NOMO-1 treated with dmso at 0.1 percent for 144 hours (cell line): ENCODE measurements at regions not wholly inside any gene's neighbourhood (a gene's known extent, or its start where the extent isn't known, plus 50 kb on each side); places are given as distances from the start of the nearest gene placed in this dataset.

Source experiments
- DNase-seq: peaks from one replicate; lab custom pipeline; 2025; ENCODE audit not compliant: unreplicated experiment; lab: John Stamatoyannopoulos, UW

DNA sequence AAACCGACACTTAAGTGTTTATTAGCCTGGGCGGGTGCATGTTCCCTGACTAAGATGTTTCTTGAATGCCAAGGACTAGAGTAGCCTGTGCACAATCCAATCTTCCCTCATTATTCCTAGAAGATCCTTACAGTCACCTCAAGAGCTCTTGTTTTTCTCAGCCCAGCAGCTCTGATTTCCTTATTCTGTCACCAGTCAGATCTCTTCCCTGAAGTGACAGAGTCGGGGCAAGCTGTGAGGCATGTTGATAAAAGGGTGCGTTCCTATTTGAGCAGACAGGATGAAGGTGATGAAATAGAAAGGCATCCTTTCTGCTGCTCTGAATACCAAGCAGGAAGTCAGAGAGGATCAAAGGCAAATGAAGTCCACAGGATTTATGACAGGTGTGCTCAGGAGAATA lies 125.6 kb upstream of the MCTP2 start:
- DNase-seq = no peak

DNA sequence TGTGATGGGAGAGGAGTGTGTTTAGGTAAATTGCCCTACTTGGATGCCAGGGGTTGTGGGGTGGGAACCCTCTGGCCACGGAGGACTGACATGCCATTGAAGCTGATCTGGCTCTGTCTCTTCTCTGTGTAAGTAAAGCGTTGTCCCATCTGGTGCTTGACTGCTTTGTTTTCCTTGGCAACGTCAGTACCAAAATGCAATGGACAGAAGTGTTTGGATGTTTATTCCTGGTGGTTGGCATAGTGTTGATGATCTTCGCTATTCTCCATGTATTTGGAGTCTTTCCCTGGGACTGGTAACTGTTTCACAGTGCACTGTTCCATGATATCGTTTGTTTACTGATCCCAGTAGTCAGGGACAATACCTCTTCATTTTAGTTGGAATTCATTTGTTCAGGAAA lies 130.5 kb upstream of the MCTP2 start:
- no peak for DNase-seq

- no peak for DNase-seq
These were observed 131.8 kb upstream of the MCTP2 start for GRCh38 chr15:94099574-94099960.

DNA sequence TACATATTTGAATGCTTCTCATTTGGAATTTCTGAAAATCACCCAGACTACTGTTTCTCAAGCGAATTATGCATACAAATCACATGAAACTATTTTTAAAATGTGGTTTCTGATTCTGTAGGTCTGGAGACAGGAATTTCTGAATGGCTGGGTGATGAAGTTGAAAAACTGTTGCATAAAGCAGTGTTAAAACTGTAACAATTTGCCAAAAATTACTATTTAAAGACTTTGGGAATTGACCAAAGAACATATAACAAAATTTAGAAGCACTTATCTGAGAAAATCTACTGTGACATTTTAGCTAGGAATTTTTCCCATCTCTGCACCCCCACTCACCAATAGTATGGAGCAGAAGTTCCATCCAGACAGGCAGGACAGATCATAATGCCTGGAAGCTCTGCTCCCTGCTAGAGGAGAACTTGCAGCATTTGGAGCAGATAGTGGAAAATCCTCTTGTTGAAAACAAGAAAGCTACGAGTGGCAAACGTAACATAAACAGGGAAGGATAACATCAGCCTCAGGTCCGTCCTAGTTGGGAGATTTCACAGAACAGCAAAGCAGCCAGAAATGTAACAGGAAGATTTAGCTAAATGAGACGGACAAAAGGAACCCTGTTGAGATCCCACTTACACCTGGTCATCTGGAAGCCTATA lies 132.3 kb upstream of the MCTP2 start:
- DNase-seq = no peak

GRCh38 chr15:94097552-94097951 lies 133.8 kb upstream of the MCTP2 start:
- peak; percentile 15 for DNase-seq

GRCh38 chr15:94094310-94094709 lies 137.1 kb upstream of the MCTP2 start:
- no peak for DNase-seq

DNA sequence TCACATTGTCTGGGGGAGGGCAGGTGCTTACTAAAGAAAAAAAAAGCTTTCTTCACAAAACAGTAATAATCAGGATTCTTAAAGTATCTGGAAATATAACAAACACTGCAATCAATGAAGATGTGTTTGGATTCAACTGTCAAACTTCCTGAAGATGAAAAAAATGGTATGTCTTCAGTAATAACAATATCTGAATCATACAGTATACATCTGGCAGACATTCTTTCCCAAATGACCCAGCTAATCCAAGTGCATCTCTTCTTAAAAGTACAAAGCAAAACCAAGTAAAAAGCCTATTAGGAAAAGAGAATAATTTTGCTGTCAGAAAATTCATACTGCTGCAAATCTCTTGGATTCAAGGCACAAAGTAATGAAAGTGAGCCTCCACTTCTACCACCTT lies 145.0 kb upstream of the MCTP2 start:
- no peak for DNase-seq

DNA sequence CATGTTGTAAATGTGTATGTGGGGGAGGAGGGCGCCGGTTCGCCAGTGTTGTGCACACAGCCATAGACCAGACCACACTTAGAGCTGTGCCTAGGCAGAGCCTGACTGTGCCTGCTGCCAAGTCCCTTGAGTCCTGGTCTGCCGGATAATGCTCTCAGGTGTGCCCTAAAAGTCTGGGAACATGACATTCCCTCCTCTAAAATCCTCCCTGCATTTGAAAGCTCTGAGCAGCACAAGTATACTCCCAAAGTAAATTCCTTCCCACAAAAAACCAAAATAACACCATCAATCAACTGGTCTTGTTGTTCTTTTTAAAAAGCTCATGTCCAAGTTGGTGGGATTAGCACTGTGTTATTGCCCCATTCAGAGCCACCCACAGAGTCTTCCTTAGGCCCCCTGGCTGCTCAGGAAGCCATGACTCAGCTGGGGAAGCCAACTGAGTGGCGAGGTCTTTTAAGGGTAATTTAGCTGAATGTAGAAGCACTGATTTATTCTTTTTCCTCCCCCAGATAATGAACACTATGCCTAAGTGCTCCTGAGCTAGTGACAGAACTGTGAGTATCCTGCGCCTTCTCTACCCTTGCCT lies 147.8 kb upstream of the MCTP2 start:
- DNase-seq = no peak

GRCh38 chr15:94081829-94082228 lies 149.5 kb upstream of the MCTP2 start:
- DNase-seq = no peak

GRCh38 chr15:94080989-94081605 lies 150.3 kb upstream of the MCTP2 start:
- DNase-seq = no peak

DNA sequence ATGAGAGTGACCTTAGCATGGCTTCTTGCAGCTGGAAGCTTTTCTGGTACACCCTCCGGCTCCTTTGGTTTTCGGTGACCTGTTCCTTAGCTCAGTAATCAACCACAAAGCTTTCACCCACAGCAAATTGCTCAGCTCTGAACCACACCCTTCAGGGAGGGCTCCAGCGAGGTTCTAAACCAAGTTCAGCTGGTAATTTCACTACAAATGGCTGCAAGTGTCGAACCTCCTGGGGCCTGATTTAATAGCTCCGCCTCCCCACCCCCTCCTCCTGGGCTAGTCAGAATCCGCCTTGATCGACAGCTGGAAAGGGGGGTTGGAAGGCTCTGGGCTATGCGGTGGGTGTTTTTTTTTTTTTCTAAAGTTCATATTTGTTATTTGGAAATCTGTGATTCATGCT lies 150.9 kb upstream of the MCTP2 start:
- peak; percentile 43 for DNase-seq

DNA sequence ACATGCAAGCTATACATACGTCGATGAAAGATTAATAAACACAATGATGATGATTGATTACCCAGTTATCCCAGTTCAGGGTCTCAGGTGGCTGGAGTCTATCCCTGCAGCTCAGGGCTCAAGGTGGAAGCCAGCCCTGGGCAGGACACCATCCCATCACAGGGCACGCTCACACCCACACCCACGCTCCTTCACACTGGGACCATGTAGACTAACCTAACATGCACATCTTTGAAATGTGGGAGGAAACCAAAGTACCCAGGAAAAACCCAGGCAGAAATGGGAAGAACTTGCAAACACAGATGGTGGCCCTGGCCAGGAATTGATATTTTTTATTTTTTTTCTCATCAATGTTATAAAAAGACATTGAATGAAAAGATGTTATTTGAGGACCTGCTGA lies 151.4 kb upstream of the MCTP2 start:
- DNase-seq = no peak

GRCh38 chr15:94079459-94079858 lies 151.9 kb upstream of the MCTP2 start:
- no peak for DNase-seq

- DNase-seq = no peak
These were observed 153.4 kb upstream of the MCTP2 start for GRCh38 chr15:94077938-94078337.

DNA sequence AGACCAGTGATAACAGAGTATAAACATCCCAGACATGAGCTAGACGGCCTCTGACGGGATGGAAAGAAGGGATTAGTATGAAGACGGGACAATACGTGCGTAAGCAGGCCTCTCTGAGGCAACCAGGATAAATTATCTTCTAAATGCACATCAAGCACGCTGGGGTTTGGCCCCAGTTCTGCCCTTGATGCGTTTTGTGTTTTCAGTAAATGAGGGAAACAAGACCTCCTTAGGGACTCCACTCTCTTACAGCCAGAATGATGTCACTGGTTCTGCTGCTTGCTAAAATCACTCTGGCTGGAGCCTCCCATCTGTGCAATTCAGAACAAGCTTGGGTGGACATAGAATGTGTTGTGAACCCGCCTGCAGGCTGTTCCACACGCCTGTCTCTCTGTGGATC lies 156.0 kb upstream of the MCTP2 start:
- no peak for DNase-seq

GRCh38 chr15:94070356-94071295 lies 160.7 kb upstream of the MCTP2 start:
- peak; percentile 81 for DNase-seq

DNA sequence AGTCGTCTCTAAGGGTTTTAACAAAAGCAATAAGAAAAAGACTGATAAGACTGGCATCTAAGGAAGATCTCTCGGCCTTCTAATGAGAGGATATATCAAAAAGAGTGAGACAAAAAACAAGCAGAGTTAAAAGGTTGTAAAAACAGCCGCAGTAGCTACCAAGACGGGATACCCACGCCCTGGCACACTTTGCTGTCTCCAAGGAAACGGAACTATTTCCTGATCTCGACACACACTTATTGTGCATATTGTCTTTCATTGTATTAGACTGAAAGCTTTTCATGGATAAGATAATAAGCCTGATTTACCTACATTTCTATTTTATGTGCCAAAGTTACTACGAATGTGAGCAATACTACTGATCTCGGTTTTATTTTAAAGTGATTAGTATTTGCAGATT lies 161.5 kb upstream of the MCTP2 start:
- DNase-seq = no peak

DNA sequence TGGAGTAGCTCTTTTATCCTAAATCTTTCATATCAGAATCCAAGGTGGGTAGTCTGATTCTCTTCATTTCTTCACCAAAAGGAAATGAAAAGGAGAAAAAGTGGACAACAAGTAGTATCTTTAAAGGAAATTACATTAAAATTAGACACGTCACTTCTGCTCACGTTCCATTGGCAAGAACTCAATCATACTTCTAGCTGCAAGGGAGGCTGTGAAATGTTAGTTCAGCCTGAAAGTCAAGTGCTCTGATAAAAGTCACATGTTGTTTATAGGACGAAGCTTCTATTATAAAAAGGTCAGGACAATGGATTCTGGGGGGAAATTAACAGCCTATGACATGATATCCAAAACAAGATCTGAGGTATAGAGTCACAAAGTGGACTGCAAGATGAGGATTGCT lies 164.6 kb upstream of the MCTP2 start:
- no peak for DNase-seq

- no peak for DNase-seq
These were observed 165.3 kb upstream of the MCTP2 start for GRCh38 chr15:94066046-94066445.

- DNase-seq = no peak
These were observed 166.6 kb upstream of the MCTP2 start for GRCh38 chr15:94064676-94065313.

- DNase-seq = no peak
These were observed 170.3 kb upstream of the MCTP2 start for GRCh38 chr15:94061041-94061440.
